CD4-positive, alpha-beta T cell treated with Interleukin-12 subunit alpha and Interleukin-12 subunit beta, for 1 hour (primary cell): ENCODE measurements at regions not wholly inside any gene's neighbourhood (a gene's known extent, or its start where the extent isn't known, plus 50 kb on each side); places are given as distances from the start of the nearest gene placed in this dataset.

Source experiments
- DNase-seq: peaks from one replicate; pipeline ENCODE4 v3.0.0-alpha.2; 2020

GRCh38 chr9:79116041-79116440 lies 455.7 kb upstream of the TLE4 start:
- DNase-seq: no peak

- no peak for DNase-seq
Measured at GRCh38 chr9:79116709-79117108, 455.1 kb upstream of the TLE4 start.

- no peak for DNase-seq
Measured at GRCh38 chr9:79120533-79120932, 451.2 kb upstream of the TLE4 start.

GRCh38 chr9:79120941-79121340 lies 450.8 kb upstream of the TLE4 start:
- no peak for DNase-seq

- no peak for DNase-seq
Measured at GRCh38 chr9:79123415-79123814, 448.4 kb upstream of the TLE4 start.

- no peak for DNase-seq
Measured at GRCh38 chr9:79127661-79128060, 444.1 kb upstream of the TLE4 start.

- no peak for DNase-seq
Measured at GRCh38 chr9:79129865-79130480, 441.8 kb upstream of the TLE4 start.

- DNase-seq: no peak
Measured at GRCh38 chr9:79131246-79131774, 440.5 kb upstream of the TLE4 start.

GRCh38 chr9:79131824-79132377 lies 439.9 kb upstream of the TLE4 start:
- DNase-seq: no peak

GRCh38 chr9:79134654-79135053 lies 437.1 kb upstream of the TLE4 start:
- DNase-seq: no peak

- DNase-seq: no peak
Measured at GRCh38 chr9:79135681-79136415, 435.9 kb upstream of the TLE4 start.

GRCh38 chr9:79140751-79141150 lies 431.0 kb upstream of the TLE4 start:
- DNase-seq: no peak

- DNase-seq: no peak
Measured at GRCh38 chr9:79143211-79143610, 428.6 kb upstream of the TLE4 start.

GRCh38 chr9:79145442-79145841 lies 426.3 kb upstream of the TLE4 start:
- DNase-seq: no peak

- no peak for DNase-seq
Measured at GRCh38 chr9:79149585-79149984, 422.2 kb upstream of the TLE4 start.

- DNase-seq: no peak
Measured at GRCh38 chr9:79151791-79152190, 420.0 kb upstream of the TLE4 start.

GRCh38 chr9:79152306-79152705 lies 419.5 kb upstream of the TLE4 start:
- no peak for DNase-seq

- DNase-seq: no peak
Measured at GRCh38 chr9:79154806-79155205, 417.0 kb upstream of the TLE4 start.

GRCh38 chr9:79155308-79155707 lies 416.5 kb upstream of the TLE4 start:
- DNase-seq: no peak

- DNase-seq: no peak
Measured at GRCh38 chr9:79163544-79163943, 408.2 kb upstream of the TLE4 start.

- no peak for DNase-seq
Measured at GRCh38 chr9:79164406-79164805, 407.4 kb upstream of the TLE4 start.

GRCh38 chr9:79165020-79165780 lies 406.6 kb upstream of the TLE4 start:
- DNase-seq: no peak

GRCh38 chr9:79166005-79166404 lies 405.8 kb upstream of the TLE4 start:
- no peak for DNase-seq

- no peak for DNase-seq
Measured at GRCh38 chr9:79170643-79171042, 401.1 kb upstream of the TLE4 start.
